Endometrium (tissue), 2 donors: ENCODE measurements at regions not wholly inside any gene's neighbourhood (a gene's known extent, or its start where the extent isn't known, plus 50 kb on each side); places are given as distances from the start of the nearest gene placed in this dataset.

ENCODE experiments used
- FAIRE-seq: peaks from 2 replicates; lab custom pipeline; 2012; peaks lifted over from hg19 to GRCh38; lab: Jason Lieb, UNC
- donor health status: control.
- donor health status: control.

- no peak for FAIRE-seq
These were observed 300.4 kb upstream of the TNP1 start for GRCh38 chr2:217160103-217160743.

- FAIRE-seq: no peak
These were observed 299.1 kb upstream of the TNP1 start for GRCh38 chr2:217158928-217159327.

- no peak for FAIRE-seq
These were observed 297.7 kb upstream of the TNP1 start for GRCh38 chr2:217157581-217157980.

- FAIRE-seq: no peak
These were observed 296.9 kb upstream of the TNP1 start for GRCh38 chr2:217156801-217157200.

GRCh38 chr2:217154923-217155322, 295.1 kb upstream of the TNP1 start:
- FAIRE-seq: no peak

- FAIRE-seq: no peak
These were observed 293.6 kb upstream of the TNP1 start for GRCh38 chr2:217153510-217153909.

- FAIRE-seq: no peak
These were observed 293.0 kb upstream of the TNP1 start for GRCh38 chr2:217152831-217153230.

- FAIRE-seq: no peak
These were observed 291.8 kb upstream of the TNP1 start for GRCh38 chr2:217151509-217152206.

- FAIRE-seq: no peak
These were observed 290.4 kb upstream of the TNP1 start for GRCh38 chr2:217150236-217150635.

GRCh38 chr2:217149087-217149660, 289.3 kb upstream of the TNP1 start:
- no peak for FAIRE-seq

GRCh38 chr2:217147818-217148217, 288.0 kb upstream of the TNP1 start:
- FAIRE-seq: no peak

- no peak for FAIRE-seq
These were observed 287.1 kb upstream of the TNP1 start for GRCh38 chr2:217146956-217147355.

- no peak for FAIRE-seq
These were observed 282.9 kb upstream of the TNP1 start for GRCh38 chr2:217142649-217143266.

- FAIRE-seq: no peak
These were observed 278.4 kb upstream of the TNP1 start for GRCh38 chr2:217138284-217138683.

- FAIRE-seq: no peak
These were observed 267.9 kb upstream of the TNP1 start for GRCh38 chr2:217127744-217128143.

GRCh38 chr2:217125014-217125413, 265.1 kb upstream of the TNP1 start:
- FAIRE-seq: no peak

- no peak for FAIRE-seq
These were observed 264.2 kb upstream of the TNP1 start for GRCh38 chr2:217124050-217124449.

- no peak for FAIRE-seq
These were observed 261.7 kb upstream of the TNP1 start for GRCh38 chr2:217121565-217121964.

- FAIRE-seq: no peak
These were observed 260.6 kb upstream of the TNP1 start for GRCh38 chr2:217120429-217120828.

GRCh38 chr2:217118559-217119284, 258.9 kb upstream of the TNP1 start:
- FAIRE-seq: no peak

GRCh38 chr2:217117523-217117922, 257.7 kb upstream of the TNP1 start:
- FAIRE-seq: no peak

GRCh38 chr2:217116610-217117009, 256.7 kb upstream of the TNP1 start:
- FAIRE-seq: no peak

- FAIRE-seq: no peak
These were observed 254.3 kb upstream of the TNP1 start for GRCh38 chr2:217114117-217114516.
